NCI-H2107 treated with DMSO at 0.1 percent for 48 hours (cell line): ENCODE measurements at regions not wholly inside any gene's neighbourhood (a gene's known extent, or its start where the extent isn't known, plus 50 kb on each side); places are given as distances from the start of the nearest gene placed in this dataset.

Experiments used
- DNase-seq: peaks from one replicate; lab custom pipeline; 2025; ENCODE audit not compliant: unreplicated experiment; lab: John Stamatoyannopoulos, UW

- no peak for DNase-seq
These were observed 534.1 kb downstream of the PCDH17 start for GRCh38 chr13:58165617-58166016.

GRCh38 chr13:58181111-58181510 lies 549.6 kb downstream of the PCDH17 start:
- DNase-seq, result no peak

- no peak for DNase-seq
These were observed 556.3 kb downstream of the PCDH17 start for GRCh38 chr13:58187881-58188280.

GRCh38 chr13:58190577-58190976 lies 559.0 kb downstream of the PCDH17 start:
- DNase-seq, result no peak

GRCh38 chr13:58191754-58192153 lies 560.2 kb downstream of the PCDH17 start:
- no peak for DNase-seq

GRCh38 chr13:58202099-58202498 lies 570.6 kb downstream of the PCDH17 start:
- DNase-seq, result no peak

GRCh38 chr13:58207501-58207900 lies 576.0 kb downstream of the PCDH17 start:
- no peak for DNase-seq

- no peak for DNase-seq
These were observed 603.9 kb downstream of the PCDH17 start for GRCh38 chr13:58235454-58235853.

- no peak for DNase-seq
These were observed 607.6 kb downstream of the PCDH17 start for GRCh38 chr13:58238972-58239773.

- no peak for DNase-seq
These were observed 608.3 kb downstream of the PCDH17 start for GRCh38 chr13:58239774-58240268.

GRCh38 chr13:58247080-58247479 lies 615.5 kb downstream of the PCDH17 start:
- DNase-seq, result no peak

GRCh38 chr13:58254943-58255342 lies 623.4 kb downstream of the PCDH17 start:
- DNase-seq, result no peak

- no peak for DNase-seq
These were observed 634.7 kb downstream of the PCDH17 start for GRCh38 chr13:58266271-58266670.

GRCh38 chr13:58298556-58299135 lies 667.1 kb downstream of the PCDH17 start:
- no peak for DNase-seq

GRCh38 chr13:58300224-58300623 lies 668.7 kb downstream of the PCDH17 start:
- no peak for DNase-seq

GRCh38 chr13:58300974-58301681 lies 669.6 kb downstream of the PCDH17 start:
- no peak for DNase-seq

GRCh38 chr13:58302349-58302748 lies 670.8 kb downstream of the PCDH17 start:
- no peak for DNase-seq

- DNase-seq, result no peak
These were observed 674.5 kb downstream of the PCDH17 start for GRCh38 chr13:58306062-58306461.

- no peak for DNase-seq
These were observed 681.7 kb downstream of the PCDH17 start for GRCh38 chr13:58313219-58313618.

- DNase-seq, result no peak
These were observed 687.1 kb downstream of the PCDH17 start for GRCh38 chr13:58318495-58319167.

GRCh38 chr13:58324161-58324560 lies 692.6 kb downstream of the PCDH17 start:
- DNase-seq, result no peak
